ENCODE measurements at regions not wholly inside any gene's neighbourhood (a gene's known extent, or its start where the extent isn't known, plus 50 kb on each side); places are given as distances from the start of the nearest gene placed in this dataset.

DNA sequence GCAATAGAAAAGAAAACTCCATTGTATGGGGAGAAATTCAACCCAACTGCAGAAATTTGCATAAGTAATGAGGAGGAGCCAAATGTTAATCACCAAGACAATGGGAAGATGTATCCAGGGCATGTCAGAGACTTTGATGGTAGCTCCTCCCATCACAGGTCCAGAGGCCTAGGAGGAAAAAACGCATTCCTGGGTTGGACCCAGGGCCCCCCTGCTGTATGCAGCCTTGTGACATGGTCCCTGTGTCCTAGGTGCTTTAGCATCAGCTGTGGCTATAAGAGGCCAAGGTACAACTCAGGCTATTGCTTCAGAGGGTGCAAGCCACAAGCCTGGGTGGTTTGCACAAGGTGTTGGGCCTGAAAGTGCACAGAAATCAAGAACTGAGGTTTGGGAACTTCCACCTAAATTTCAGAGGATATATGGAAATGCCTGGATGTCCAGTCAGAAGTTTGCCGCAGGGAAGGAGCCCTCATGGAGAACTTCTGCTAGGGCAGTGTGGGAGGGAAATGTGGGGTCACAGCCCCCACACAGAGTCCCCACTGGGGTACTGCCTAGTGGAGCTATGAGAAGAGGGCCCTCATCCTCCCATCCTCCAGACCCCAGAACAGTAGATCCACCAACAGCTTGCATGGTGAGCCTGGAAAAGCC, 162.3 kb downstream of the TGFB2 start:
- Histone ChIP-seq H3K36me3 (replicated peaks; ENCODE audit: insufficient read depth, low read length) (no peaks in the 10 kb centered on the region), H3K9me2 (replicated peaks; ENCODE audit: insufficient read depth, low read length) (no peaks in the 10 kb centered on the region), H3K4me3 (ENCODE audit: low read length) (no peak overlapping the region), H3K27me3 (replicated peaks; ENCODE audit: insufficient read depth, low read length) (no peaks in the 10 kb centered on the region), H2AFZ (ENCODE audit: low read length) (no peak overlapping the region), H3K79me2 (ENCODE audit: low read length) (no peaks in the 10 kb centered on the region), H3K9me3 (replicated peaks; ENCODE audit: insufficient read depth, low read length) (no peaks in the 10 kb centered on the region), H3K9ac (ENCODE audit: low read length) (no peak overlapping the region), H3K4me1 (ENCODE audit: low read length) (0 out of 2 replicates have a peak, but pooled peaks cover 9% of the 10 kb centered on the region), H3K27ac (ENCODE audit: low read length) (no peak overlapping the region), H3F3A (ENCODE audit: insufficient read depth, low read length) (no peaks in the 10 kb centered on the region), H3K4me2 (ENCODE audit: low read depth, low read length) (no peak overlapping the region), H4K20me1 (ENCODE audit: insufficient read depth, low read length) (no peaks in the 10 kb centered on the region)
- no peak for DNase-seq
- TF ChIP-seq EZH2phosphoT487 (IDR thresholded peaks at IDR 0.05; ENCODE audit: low read length) (no peak), EZH2 (optimal IDR thresholded peaks at IDR 0.05; ENCODE audit: low read depth, low read length) (no peak)
- TF ChIP-seq, protein P1, sequence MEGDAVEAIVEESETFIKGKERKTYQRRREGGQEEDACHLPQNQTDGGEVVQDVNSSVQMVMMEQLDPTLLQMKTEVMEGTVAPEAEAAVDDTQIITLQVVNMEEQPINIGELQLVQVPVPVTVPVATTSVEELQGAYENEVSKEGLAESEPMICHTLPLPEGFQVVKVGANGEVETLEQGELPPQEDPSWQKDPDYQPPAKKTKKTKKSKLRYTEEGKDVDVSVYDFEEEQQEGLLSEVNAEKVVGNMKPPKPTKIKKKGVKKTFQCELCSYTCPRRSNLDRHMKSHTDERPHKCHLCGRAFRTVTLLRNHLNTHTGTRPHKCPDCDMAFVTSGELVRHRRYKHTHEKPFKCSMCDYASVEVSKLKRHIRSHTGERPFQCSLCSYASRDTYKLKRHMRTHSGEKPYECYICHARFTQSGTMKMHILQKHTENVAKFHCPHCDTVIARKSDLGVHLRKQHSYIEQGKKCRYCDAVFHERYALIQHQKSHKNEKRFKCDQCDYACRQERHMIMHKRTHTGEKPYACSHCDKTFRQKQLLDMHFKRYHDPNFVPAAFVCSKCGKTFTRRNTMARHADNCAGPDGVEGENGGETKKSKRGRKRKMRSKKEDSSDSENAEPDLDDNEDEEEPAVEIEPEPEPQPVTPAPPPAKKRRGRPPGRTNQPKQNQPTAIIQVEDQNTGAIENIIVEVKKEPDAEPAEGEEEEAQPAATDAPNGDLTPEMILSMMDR (IDR thresholded peaks at IDR 0.05; ENCODE audit: low read length): no peak

DNA sequence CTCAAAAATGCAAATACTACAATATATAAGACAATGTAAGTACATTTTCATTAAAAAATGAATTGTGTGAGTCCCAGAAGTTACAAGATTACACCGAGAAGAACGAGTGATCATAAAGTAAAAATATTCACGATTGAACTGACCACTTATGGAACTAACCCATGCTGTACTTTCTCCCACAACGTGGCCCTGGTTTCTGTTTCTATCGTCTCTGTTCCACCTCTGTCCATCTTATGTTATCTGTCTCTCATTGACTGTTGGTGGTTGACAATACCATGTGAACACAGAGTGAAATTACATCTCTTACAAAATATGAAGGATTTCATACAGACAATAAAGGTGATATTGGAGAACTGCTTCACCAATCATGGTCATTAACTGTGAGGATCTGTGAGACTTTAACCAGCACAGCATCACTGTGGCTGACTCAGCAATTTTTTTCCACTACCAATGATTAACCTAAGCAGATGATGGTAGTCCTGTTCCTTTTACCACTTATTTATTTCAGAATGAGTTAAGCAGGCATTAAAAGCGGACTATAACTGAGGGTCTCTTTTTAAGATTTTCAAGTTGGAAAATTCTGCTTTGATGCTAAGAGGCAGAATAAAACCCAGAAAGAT, 165.1 kb downstream of the TGFB2 start:
- no peaks in the 10 kb centered on the region for H3K27me3 ChIP-seq (replicated peaks; ENCODE audit: insufficient read depth, low read length)
- no peaks in the 10 kb centered on the region for H3K9me3 ChIP-seq (replicated peaks; ENCODE audit: insufficient read depth, low read length)
- H3K27ac ChIP-seq (ENCODE audit: low read length): no peak overlapping the region
- no peaks in the 10 kb centered on the region for H3K79me2 ChIP-seq (ENCODE audit: low read length)
- no peaks in the 10 kb centered on the region for H4K20me1 ChIP-seq (ENCODE audit: insufficient read depth, low read length)
- H3K4me3 ChIP-seq (ENCODE audit: low read length): no peak overlapping the region
- DNase-seq: peak; percentile 27
- peak overlapping the region; percentile 31; the same call in 1 of the 2 replicates for H3K4me2 ChIP-seq (ENCODE audit: low read depth, low read length)
- H3K4me1 ChIP-seq (ENCODE audit: low read length): 0 out of 2 replicates have a peak, but pooled peaks cover 9% of the 10 kb centered on the region
- no peaks in the 10 kb centered on the region for H3F3A ChIP-seq (ENCODE audit: insufficient read depth, low read length)
- H3K9ac ChIP-seq (ENCODE audit: low read length): no peak overlapping the region
- H2AFZ ChIP-seq (ENCODE audit: low read length): no peak overlapping the region
- TF ChIP-seq, protein P1 (IDR thresholded peaks at IDR 0.05; ENCODE audit: low read length): no peak
- no peak for TF ChIP-seq EZH2 (optimal IDR thresholded peaks at IDR 0.05; ENCODE audit: low read depth, low read length)
- no peaks in the 10 kb centered on the region for H3K36me3 ChIP-seq (replicated peaks; ENCODE audit: insufficient read depth, low read length)
- H3K9me2 ChIP-seq (replicated peaks; ENCODE audit: insufficient read depth, low read length): no peaks in the 10 kb centered on the region

DNA sequence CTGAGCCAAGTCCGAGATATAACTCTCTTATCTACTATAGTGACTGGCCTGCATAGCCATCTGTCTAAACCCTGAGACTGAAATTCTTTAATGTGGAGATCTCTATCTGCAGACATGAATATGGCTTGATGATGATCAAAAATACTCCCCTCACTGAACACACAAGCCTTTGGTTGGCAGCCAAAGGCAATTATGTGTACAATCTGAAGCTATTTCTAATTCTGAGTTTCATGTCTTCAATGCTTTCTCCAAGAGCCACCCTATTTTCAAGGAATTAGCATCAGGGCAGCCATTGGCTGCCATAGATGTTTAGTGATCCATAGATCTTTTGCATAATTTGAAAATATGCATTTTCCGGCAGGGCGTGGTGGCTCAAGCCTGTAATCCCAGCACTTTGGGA, 168.2 kb downstream of the TGFB2 start:
- DNase-seq: no peak
- TF ChIP-seq, protein P1 (IDR thresholded peaks at IDR 0.05; ENCODE audit: low read length): no peak
- TF ChIP-seq EZH2 (optimal IDR thresholded peaks at IDR 0.05; ENCODE audit: low read depth, low read length): no peak
- TF ChIP-seq EZH2phosphoT487 (IDR thresholded peaks at IDR 0.05; ENCODE audit: low read length): no peak
- no peaks in the 10 kb centered on the region for H3K9me2 ChIP-seq (replicated peaks; ENCODE audit: insufficient read depth, low read length)
- H3K9me3 ChIP-seq (replicated peaks; ENCODE audit: insufficient read depth, low read length): no peaks in the 10 kb centered on the region
- H2AFZ ChIP-seq (ENCODE audit: low read length): no peak overlapping the region
- H3K4me1 ChIP-seq (ENCODE audit: low read length): peaks cover 19% of the 10 kb centered on the region; the same call in 1 of the 2 replicates
- H3K9ac ChIP-seq (ENCODE audit: low read length): no peak overlapping the region
- no peak overlapping the region for H3K4me3 ChIP-seq (ENCODE audit: low read length)
- no peaks in the 10 kb centered on the region for H4K20me1 ChIP-seq (ENCODE audit: insufficient read depth, low read length)
- H3K27me3 ChIP-seq (replicated peaks; ENCODE audit: insufficient read depth, low read length): no peaks in the 10 kb centered on the region
- H3K4me2 ChIP-seq (ENCODE audit: low read depth, low read length): no peak overlapping the region
- no peaks in the 10 kb centered on the region for H3K79me2 ChIP-seq (ENCODE audit: low read length)
- H3K36me3 ChIP-seq (replicated peaks; ENCODE audit: insufficient read depth, low read length): no peaks in the 10 kb centered on the region
- H3K27ac ChIP-seq (ENCODE audit: low read length): no peak overlapping the region
- H3F3A ChIP-seq (ENCODE audit: insufficient read depth, low read length): no peaks in the 10 kb centered on the region

All from MM.1S (cell line).